Smooth muscle cell (in vitro differentiated cells): ENCODE measurements at regions not wholly inside any gene's neighbourhood (a gene's known extent, or its start where the extent isn't known, plus 50 kb on each side); places are given as distances from the start of the nearest gene placed in this dataset.

Experiments used
- DNase-seq: peaks from one replicate; lab custom pipeline; 2025; ENCODE audit not compliant: unreplicated experiment; lab: John Stamatoyannopoulos, UW
- H2AFZ ChIP-seq: fragments of 200-600 bp; sonication (generic); 2 replicates; pipeline ENCODE4 v1.6.0; 2016; ENCODE audit warnings: antibody characterized with exemption, low read depth, mild to moderate bottlenecking
- H3F3A ChIP-seq: fragments of 200-600 bp; sonication (generic); 2 replicates; pipeline ENCODE4 v1.6.0; 2017; ENCODE audit warnings: antibody characterized with exemption, low read depth
- H3K27ac ChIP-seq: fragments of 200-600 bp; sonication (generic); 2 replicates; pipeline ENCODE4 v1.5.1; 2016; ENCODE audit warnings: low read depth, mild to moderate bottlenecking
- H3K27me3 ChIP-seq: fragments of 200-600 bp; sonication (generic); 2 replicates; pipeline ENCODE4 v1.6.1; 2016; ENCODE audit warnings: low read depth, mild to moderate bottlenecking
- H3K36me3 ChIP-seq: fragments of 200-600 bp; sonication (generic); 2 replicates; pipeline ENCODE4 v1.5.1; 2016; ENCODE audit warnings: low read depth
- H3K4me1 ChIP-seq: fragments of 200-600 bp; sonication (generic); 2 replicates; pipeline ENCODE4 v1.5.1; 2016; ENCODE audit warnings: low read depth
- H3K4me2 ChIP-seq: fragments of 200-600 bp; sonication (generic); 2 replicates; pipeline ENCODE4 v1.6.0; 2016; ENCODE audit warnings: mild to moderate bottlenecking
- H3K4me3 ChIP-seq: fragments of 200-600 bp; sonication (generic); 2 replicates; pipeline ENCODE4 v1.5.1; 2016; ENCODE audit warnings: mild to moderate bottlenecking
- H3K79me2 ChIP-seq: fragments of 200-600 bp; sonication (generic); 2 replicates; pipeline ENCODE4 v1.6.0; 2016; ENCODE audit warnings: low read depth, mild to moderate bottlenecking
- H3K9ac ChIP-seq: fragments of 200-600 bp; sonication (generic); 2 replicates; pipeline ENCODE4 v1.6.0; 2016; ENCODE audit warnings: low read depth
- H3K9me3 ChIP-seq: fragments of 200-600 bp; sonication (generic); replicated peaks from 2 replicates; pipeline ENCODE4 v1.5.1; 2016; ENCODE audit warnings: low read depth
- H4K20me1 ChIP-seq: fragments of 200-600 bp; sonication (generic); 2 replicates; pipeline ENCODE4 v1.6.0; 2016; ENCODE audit warnings: low read depth
- CTCF ChIP-seq: fragments of 200-600 bp; sonication (generic); IDR thresholded peaks from 2 replicates; pipeline ENCODE4 v1.5.1; 2017; ENCODE audit warnings: borderline replicate concordance, mild to moderate bottlenecking, antibody characterized with exemption; ENCODE audit not compliant: insufficient read depth, poor library complexity, severe bottlenecking
- WGBS: methylation state at CpG from one replicate; pipeline ENCODE4 v1.1.7; 2016; ENCODE audit warnings: low lambda C conversion rate; 5-methylcytosine and 5-hydroxymethylcytosine counted together

DNA sequence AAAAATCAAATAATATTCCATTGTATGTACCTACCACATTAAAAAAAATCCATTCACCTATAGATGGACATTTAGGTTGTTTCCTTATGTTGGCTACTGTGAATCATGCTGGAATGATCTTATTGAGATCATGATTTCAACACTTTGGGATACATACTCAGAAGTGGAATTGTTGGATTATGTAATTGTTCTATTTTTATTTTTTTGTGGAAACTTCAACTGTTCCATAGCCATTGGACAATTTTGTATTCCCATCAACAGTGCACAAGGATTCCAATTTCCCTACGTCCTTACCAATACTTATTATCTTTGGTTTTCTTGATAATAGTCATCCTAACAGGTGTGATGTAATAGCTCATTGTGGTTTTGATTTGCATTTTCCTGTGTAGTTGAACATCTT lies 834.0 kb downstream of the MAFB start:
- 94% methylated on average over 1 of the region's 1 CpG for WGBS
- Histone ChIP-seq H3F3A (no peaks in the 10 kb centered on the region), H3K4me1 (peaks cover 51% of the 10 kb centered on the region), H3K27me3 (no peaks in the 10 kb centered on the region), H2AFZ (no peak overlapping the region), H3K9ac (no peak overlapping the region), H3K4me2 (peak overlapping the region; percentile 17), H3K79me2 (no peaks in the 10 kb centered on the region), H3K27ac (peak overlapping the region; percentile 97), H3K36me3 (no peaks in the 10 kb centered on the region), H3K9me3 (no peaks in the 10 kb centered on the region), H3K4me3 (no peak overlapping the region), H4K20me1 (no peaks in the 10 kb centered on the region)
- DNase-seq = no peak
- TF ChIP-seq CTCF = no peak

DNA sequence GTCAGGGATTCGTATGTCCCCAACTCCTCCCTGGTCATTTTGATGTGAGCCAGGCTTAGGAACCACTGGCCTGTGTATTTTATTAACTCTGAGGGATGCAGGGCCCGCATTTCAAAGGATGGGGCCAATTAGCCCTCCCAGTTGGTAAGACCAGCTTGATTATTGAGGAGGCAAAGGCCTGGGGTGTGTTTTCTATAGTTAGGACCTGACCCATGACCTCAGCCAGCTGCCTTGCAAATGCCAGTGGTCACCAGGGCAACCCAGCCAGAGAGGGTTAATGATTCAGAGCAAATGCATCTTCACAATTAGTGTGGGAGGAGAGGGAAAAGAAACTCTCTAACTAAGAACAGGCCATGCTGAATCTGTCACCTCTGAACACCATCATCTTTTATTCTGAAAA lies 835.4 kb downstream of the MAFB start:
- H3K27me3 ChIP-seq = no peaks in the 10 kb centered on the region
- peaks cover 64% of the 10 kb centered on the region for H3K4me1 ChIP-seq
- peak overlapping the region; percentile 43 for H3K4me2 ChIP-seq
- no peak for DNase-seq
- peak overlapping the region; percentile 97 for H3K27ac ChIP-seq
- 48% methylated on average over 2 of the region's 2 CpGs for whole genome bisulfite sequencing
- no peaks in the 10 kb centered on the region for H3K9me3 ChIP-seq
- H4K20me1 ChIP-seq = no peaks in the 10 kb centered on the region
- peak overlapping the region; percentile 43 for H2AFZ ChIP-seq
- H3K79me2 ChIP-seq = no peaks in the 10 kb centered on the region
- H3F3A ChIP-seq = no peaks in the 10 kb centered on the region
- no peaks in the 10 kb centered on the region for H3K36me3 ChIP-seq
- no peak overlapping the region for H3K4me3 ChIP-seq
- no peak for TF ChIP-seq CTCF
- peak overlapping the region; percentile 71 for H3K9ac ChIP-seq

DNA sequence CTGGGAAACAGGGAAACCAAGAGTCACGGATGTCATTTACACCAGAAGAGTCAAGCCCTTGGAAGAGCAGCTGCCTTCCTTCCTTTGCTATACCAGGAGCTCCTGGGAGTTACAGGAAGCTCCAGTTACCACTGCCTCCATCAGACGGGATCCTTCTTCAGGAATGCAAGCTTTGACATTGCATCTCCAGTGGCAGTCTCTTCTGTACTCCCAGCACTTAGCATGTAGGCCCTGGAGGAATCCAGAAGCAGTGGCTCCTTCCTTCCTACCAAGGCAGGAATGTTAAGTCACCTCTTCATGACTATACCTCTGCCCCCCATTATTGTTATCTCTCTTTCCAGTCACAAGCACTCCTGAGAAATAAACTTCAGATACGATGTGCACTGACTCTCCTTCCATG lies 836.0 kb downstream of the MAFB start:
- H3K4me2 ChIP-seq = peak overlapping the region; percentile 43
- no peaks in the 10 kb centered on the region for H3F3A ChIP-seq
- peak overlapping the region; percentile 97 for H3K27ac ChIP-seq
- no peaks in the 10 kb centered on the region for H3K27me3 ChIP-seq
- no peaks in the 10 kb centered on the region for H3K9me3 ChIP-seq
- WGBS = 73% methylated on average over 3 of the region's 3 CpGs
- H3K36me3 ChIP-seq = no peaks in the 10 kb centered on the region
- TF ChIP-seq CTCF = no peak
- H3K4me3 ChIP-seq = no peak overlapping the region
- no peaks in the 10 kb centered on the region for H3K79me2 ChIP-seq
- H3K9ac ChIP-seq = peak overlapping the region; percentile 71
- DNase-seq = no peak
- peaks cover 64% of the 10 kb centered on the region for H3K4me1 ChIP-seq
- H2AFZ ChIP-seq = peak overlapping the region; percentile 43
- no peaks in the 10 kb centered on the region for H4K20me1 ChIP-seq

GRCh38 chr20:39851459-39851858 lies 837.6 kb downstream of the MAFB start:
- H3K4me1 ChIP-seq = peaks cover 64% of the 10 kb centered on the region
- H3K9me3 ChIP-seq = no peaks in the 10 kb centered on the region
- H3K4me2 ChIP-seq = peak overlapping the region; percentile 17
- H3K27ac ChIP-seq = peak overlapping the region; percentile 97
- no peak for TF ChIP-seq CTCF
- WGBS = 23% methylated on average over 3 of the region's 3 CpGs
- no peak overlapping the region for H2AFZ ChIP-seq
- H3K36me3 ChIP-seq = no peaks in the 10 kb centered on the region
- no peak overlapping the region for H3K4me3 ChIP-seq
- no peaks in the 10 kb centered on the region for H4K20me1 ChIP-seq
- no peak for DNase-seq
- H3F3A ChIP-seq = no peaks in the 10 kb centered on the region
- no peaks in the 10 kb centered on the region for H3K27me3 ChIP-seq
- no peaks in the 10 kb centered on the region for H3K79me2 ChIP-seq
- H3K9ac ChIP-seq = peak overlapping the region; percentile 43
